HG03565 (cell line): ENCODE measurements at regions not wholly inside any gene's neighbourhood (a gene's known extent, or its start where the extent isn't known, plus 50 kb on each side); places are given as distances from the start of the nearest gene placed in this dataset.
"Not testable (repeated sequence)": the region's sequence is repeated elsewhere in the genome, so short reads cannot be mapped to it uniquely, and the experiment has no call there.

ENCODE experiments used
- ATAC-seq: cut with Tn5 transposase; IDR thresholded peaks from one replicate; pipeline ENCODE4 v1.9.1; 2021; ENCODE audit warnings: mild to moderate bottlenecking, moderate library complexity; ENCODE audit not compliant: unreplicated experiment

GRCh38 chr2:95762023-95763021 is 170.5 kb downstream of the TRIM43 start:
- not testable (repeated sequence) for ATAC-seq

GRCh38 chr2:95763074-95763473 is 171.3 kb downstream of the TRIM43 start:
- not testable (repeated sequence) for ATAC-seq

- not testable (repeated sequence) for ATAC-seq
Observed at GRCh38 chr2:95764966-95765365, 173.2 kb downstream of the TRIM43 start.

GRCh38 chr2:95765925-95766910 is 174.4 kb downstream of the TRIM43 start:
- ATAC-seq = not testable (repeated sequence)

- ATAC-seq = not testable (repeated sequence)
Observed at GRCh38 chr2:95767531-95767930, 175.7 kb downstream of the TRIM43 start.

- not testable (repeated sequence) for ATAC-seq
Observed at GRCh38 chr2:95767950-95768349, 176.1 kb downstream of the TRIM43 start.

- ATAC-seq = not testable (repeated sequence)
Observed at GRCh38 chr2:95769256-95769655, 177.5 kb downstream of the TRIM43 start.

- not testable (repeated sequence) for ATAC-seq
Observed at GRCh38 chr2:95770726-95771125, 178.9 kb downstream of the TRIM43 start.

- ATAC-seq = not testable (repeated sequence)
Observed at GRCh38 chr2:95774322-95775192, 182.8 kb downstream of the TRIM43 start.

- ATAC-seq = not testable (repeated sequence)
Observed at GRCh38 chr2:95775193-95775531, 183.4 kb downstream of the TRIM43 start.
